ENCODE measurements at regions not wholly inside any gene's neighbourhood (a gene's known extent, or its start where the extent isn't known, plus 50 kb on each side); places are given as distances from the start of the nearest gene placed in this dataset.
"Not testable (repeated sequence)": the region's sequence is repeated elsewhere in the genome, so short reads cannot be mapped to it uniquely, and the experiment has no call there.

DNA sequence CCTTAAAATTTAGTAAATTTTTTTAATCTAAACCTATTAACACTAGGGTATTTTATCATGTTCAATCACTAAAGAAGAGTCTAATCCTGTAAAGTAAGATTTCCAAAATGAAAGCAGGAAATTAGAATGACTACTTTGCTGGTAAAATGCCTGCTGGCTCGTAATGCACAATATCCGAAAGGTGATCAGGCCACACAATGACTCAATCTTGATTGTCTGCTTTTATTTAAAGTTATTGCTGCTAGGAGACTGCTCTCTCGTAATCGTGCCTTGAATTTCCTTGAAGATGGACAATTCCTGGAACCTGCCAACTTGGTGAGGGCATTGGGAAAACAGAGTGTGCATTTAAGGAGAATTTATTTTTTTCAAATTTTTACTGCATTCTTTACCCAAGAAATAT lies 1786.5 kb upstream of the RAG2 start:
- DNase-seq: no peak

DNA sequence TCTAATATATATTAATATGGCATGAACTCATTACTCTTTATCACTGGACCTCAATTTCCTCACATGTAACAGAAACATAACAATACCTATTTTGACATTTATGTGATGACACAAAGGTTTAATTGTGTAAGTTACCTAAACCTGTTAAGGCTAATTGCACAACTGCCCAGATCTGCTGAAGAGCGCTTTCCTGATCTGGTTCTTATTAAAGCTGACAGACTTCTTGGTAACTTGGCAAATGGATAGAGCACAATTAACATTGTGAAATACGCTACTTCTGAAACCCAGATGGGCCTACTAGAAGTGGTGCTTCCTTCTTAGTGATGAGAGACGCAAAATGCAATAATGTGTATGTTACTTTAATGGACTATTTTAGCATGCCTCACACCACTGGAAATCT lies 1767.2 kb upstream of the RAG2 start:
- no peak for DNase-seq

DNA sequence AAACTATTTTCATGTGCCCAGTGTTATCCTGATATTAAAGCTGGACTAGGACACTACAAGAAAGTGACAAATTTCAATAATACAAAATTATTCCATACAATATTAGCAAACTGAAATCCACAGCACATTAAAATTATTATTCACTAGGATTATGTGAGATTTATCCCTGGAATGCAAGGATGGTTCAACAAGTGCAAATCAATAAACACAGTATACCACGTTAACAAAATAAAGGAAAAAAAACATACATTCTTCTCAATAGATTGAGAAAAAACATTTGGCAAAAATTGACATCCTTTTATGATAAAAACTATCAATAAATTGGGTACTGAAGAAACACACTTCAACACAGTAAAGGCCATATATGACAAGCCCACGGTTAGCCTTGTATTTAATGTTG lies 1758.2 kb upstream of the RAG2 start:
- no peak for DNase-seq

DNA sequence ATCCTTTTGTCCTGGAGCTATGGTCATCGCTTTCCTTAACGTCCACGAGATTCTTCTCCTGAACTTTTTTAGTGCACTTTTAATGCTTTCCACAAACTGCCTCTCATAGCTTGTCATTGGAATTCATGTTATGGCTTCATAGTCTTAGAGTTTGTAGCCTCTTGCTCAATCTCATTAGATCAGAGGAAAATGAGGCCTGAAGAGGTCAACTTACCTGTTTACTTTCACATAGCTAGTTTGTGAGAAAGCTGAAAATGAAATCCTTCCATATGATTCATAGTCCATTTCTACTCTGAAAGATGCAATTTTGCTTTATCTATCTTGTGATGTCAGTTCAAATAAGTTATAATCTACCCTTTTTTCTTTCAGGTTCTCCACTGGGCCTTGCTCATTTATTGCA lies 1747.2 kb upstream of the RAG2 start:
- DNase-seq: no peak

DNA sequence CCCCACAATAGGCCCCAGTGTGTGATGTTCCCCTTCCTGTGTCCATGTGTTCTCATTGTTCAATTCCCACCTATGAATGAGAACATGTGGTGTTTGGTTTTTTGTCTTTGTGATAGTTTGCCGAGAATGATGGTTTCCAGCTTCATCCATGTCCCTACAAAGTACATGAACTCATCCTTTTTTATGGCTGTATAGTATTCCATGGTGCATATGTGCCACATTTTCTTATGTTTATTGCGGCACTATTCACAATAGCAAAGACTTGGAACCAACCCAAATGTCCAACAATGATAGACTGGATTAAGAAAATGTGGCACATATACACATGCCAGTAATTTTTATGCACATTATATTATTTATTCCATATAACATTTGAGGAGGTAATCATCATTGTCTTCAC lies 1743.6 kb upstream of the RAG2 start:
- DNase-seq: not testable (repeated sequence)

DNA sequence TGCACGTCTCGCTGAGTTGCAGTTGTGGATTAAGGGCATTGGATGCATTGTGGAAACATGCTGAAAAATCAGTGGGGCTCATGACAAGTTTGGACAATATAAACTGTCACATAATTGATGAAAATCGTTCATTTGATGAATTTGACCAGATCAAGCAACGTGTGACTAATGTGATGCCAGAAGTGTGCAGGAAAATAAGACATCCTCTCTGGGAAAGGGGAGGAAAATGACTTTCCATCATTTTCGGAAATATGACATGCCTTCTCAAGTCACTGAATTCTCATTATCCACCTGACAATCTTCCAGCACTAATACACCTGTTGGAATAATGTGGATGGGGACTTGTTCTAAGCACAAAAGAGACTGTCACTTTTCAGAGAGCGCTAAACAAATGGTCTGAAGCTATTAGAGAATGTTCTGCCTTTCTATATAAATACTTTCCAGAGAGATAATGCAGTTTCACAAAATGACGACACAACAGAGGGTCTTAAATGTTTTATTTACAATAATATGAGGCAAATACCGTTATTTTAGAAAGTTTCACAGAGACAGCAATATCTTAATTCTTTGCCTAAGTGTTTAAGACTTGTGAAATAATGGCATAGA lies 1741.9 kb upstream of the RAG2 start:
- no peak for DNase-seq

DNA sequence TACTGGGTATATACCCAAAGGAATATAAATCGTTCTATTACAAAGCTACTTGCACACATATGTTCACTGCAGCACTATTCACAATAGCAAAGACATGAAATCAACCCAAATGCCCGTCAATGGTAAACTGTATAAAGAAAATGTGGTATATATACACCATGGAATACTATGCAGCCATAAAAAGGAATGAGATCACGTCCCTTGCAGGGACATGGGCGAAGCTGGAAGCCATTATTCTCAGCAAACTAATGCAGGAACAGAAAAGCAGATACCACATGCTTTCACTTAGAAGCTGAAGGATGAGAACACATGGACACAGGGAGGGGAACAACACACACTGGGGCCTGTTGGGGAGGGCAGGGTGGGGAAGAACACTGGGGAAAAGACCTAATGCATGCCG lies 1740.0 kb upstream of the RAG2 start:
- DNase-seq: not testable (repeated sequence)

DNA sequence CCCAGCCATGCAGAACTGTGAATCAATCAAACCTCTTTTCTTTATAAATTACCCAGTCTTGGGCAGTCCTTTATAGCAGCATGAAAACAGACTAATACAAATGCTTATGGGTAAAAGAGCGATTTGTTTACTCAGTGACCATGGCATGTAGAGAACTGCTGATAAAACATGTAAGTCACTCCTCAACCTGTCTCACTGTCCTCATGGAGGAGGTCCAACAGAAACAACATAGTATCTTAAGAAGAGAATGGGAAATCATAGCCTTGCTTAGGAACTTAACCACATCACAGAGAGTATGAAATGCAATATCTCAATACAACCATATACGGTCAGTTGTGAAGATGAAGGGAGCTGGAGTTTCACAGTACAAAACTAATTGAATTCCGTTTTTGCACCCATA lies 1734.0 kb upstream of the RAG2 start:
- no peak for DNase-seq

DNA sequence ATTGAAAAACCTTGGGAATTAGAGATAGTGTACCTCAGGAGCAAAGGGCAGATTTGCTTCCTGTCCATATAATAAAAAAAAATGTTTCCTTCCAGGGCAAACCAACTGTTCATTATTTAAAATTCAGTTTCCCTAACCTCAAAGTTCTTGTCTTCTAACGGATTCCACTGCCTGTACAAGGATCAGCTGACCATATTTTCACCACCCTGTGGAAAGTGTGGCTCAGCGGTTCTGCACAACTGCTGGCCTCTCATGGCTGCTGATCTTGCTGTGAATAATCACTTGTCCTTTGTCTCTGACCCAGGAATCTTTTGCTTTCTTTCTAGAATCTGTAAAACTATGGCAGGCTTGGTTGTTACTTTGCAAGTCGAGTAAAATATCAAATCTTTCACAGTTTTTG lies 1732.5 kb upstream of the RAG2 start:
- DNase-seq: no peak

DNA sequence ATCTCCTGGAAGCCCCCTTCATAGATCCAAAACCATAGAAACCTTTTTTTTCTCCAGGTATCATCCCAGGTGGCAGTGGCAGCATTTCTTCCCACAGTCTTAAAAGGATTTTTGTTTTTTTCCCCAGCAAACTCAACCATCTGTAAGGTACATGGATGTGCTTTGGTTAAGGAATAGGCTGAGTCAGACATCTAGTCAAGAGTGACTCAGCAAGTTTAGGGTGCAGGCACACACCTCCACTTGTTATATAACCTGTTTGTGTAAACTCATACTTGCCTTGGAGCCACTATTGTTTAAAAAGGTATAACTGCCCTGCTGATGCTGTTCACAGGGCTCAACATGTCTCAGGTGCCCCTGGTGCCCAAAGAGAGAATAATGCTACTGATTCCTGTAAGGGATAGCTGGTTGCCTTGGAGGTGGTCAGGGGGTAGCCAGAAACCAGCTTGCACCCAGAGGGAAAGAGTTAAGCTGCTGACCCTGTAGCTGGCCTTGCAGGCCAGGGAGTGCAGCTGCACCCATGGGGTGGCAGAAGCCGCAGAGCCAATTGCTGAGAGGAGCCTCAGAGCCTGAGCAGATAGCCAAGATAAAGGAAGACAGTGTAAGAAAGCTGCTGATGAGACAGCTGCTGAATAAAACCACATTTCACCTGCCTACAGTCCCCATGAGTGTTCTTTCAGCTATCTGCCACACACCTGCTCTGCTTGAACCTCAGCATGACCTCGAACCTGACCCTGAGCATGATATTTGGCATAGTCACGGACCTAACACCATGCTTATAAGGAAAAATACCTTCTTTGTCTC lies 1726.1 kb upstream of the RAG2 start:
- no peak for DNase-seq

DNA sequence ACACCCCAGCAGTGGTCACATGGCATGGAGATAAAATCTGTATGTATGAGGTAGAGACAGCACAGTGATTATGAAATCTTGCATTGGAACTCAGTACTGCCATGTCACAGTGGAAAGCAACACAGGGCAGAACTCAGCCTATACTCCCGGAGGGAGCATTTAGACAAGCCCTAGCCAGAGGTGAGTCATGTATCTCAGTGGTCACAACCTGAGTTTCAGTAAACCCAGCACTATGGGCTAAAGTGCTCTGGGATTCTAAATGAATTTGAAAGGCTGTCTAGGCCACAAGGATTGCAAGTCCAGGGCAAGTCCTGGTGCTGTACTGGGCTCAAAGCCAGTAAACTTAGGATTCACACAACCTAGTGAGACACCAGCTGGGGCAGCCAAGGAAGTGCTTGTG lies 1717.1 kb upstream of the RAG2 start:
- no peak for DNase-seq

DNA sequence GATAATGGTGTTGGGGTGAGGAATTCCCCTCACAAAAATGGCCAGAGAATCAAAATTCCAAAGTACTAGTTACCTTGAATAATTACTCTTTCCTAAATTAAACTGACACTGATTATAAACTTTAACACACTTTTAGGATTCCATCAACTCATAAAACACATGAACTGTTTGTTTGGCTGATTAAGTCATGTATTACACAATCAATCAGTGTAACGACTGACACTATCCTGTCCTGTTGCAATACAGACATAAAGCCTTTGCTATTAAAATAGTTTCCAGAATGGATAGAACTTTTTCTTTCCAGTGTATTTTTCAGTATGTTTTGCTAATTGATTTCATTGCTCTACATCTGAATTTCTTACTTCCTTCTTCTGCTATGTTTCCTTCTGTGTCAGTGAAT lies 1709.4 kb upstream of the RAG2 start:
- DNase-seq: no peak

DNA sequence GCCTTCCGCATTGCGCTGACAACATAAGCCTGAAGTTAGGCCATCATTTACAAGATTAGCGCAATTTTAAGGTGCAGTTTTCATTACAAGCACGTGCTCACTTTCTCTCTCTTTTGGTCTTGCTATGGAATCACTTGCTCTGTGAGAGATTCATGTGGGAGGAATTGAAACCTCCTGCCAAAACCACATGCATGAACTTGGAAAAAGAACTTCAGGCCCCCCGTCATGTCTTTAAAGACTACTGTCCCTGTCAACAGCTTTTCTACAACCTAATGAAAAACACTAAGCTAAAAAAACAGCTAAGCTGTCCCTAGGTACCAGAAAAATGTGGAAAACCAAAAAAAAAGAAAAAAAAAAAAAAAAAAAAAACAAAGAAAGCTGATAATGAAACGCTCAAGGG lies 1707.6 kb upstream of the RAG2 start:
- no peak for DNase-seq

DNA sequence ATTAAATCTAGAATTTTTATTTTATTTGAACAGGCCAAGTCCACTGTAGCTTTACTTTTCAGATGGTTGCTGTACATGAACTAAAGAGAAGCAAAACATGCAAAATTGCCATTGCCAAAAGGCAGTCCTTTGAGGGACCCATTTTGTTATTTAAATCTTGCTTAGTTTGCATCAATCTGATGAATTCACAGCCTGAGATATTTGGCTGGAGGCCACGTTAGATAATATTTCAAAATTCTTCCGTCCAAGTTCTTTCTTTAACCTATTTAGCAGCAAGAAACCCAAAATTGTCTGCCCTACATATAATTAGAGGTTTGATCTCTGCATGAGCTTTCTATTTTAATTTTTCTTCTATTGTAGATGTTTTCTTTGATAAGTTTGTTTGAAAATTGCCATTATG lies 1706.9 kb upstream of the RAG2 start:
- no peak for DNase-seq

DNA sequence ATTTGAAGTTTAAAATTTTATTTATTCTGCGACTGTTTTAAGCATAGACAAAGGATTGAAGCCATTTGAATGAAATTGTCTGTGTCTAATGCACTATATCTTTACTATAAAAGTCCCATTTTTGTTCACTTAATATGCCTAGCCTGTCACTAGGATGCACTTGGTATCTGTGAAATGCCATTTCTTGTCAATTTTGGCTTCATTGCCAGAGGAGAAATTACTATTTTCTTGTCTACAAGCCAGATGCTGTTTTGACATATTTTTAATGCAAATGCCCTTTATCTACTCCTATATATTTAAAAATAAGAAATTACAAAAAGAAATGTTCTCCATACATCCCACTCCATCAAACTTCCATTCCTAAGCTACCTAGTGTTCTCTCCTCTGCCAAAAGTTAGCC lies 1704.5 kb upstream of the RAG2 start:
- DNase-seq: no peak

DNA sequence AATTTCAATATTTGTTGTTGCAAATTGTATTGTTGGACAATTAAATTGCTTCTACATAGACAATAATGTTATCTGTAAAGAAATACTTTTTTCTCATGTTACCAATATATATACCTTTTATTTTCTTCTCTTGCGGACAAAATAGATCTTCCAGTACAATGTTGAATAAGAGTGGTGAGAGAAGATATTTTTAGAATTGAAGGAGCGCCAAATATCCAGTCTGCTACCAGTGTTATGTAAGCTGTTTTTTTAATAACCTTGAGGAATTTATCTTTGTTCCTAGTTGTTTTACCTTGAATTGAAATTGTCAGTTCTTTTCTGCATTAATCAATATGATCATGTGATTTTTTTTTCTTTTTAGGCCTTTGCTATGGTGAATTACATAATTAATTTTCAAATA lies 1702.5 kb upstream of the RAG2 start:
- no peak for DNase-seq

DNA sequence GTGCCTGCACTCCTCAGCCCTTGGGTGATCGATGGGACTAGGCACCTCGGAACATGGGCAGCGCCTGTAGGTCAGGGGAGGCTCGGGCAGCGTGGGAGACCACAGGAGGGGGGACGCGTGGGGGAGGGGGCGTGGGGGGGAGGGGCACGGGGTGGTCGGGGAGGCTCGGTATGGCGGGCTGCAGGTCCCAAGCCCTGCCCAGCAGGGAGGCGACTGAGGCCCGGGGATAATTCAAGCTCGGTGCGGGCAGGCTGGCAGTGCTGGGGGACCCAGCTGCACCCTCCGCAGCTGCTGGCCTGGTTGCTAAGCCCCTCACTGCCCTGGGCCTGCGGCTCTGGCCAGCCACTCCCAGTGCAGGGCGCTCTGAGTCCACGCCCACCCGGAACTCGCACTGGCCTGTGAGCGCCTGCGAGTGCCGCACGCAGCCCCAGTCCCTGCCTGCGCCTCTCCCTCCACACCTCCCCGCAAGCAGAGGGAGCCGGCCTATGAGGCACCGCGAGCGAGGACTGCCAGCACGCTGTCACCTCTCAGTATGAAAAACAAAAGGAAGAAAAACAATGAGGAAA lies 1698.3 kb upstream of the RAG2 start:
- DNase-seq: no peak

DNA sequence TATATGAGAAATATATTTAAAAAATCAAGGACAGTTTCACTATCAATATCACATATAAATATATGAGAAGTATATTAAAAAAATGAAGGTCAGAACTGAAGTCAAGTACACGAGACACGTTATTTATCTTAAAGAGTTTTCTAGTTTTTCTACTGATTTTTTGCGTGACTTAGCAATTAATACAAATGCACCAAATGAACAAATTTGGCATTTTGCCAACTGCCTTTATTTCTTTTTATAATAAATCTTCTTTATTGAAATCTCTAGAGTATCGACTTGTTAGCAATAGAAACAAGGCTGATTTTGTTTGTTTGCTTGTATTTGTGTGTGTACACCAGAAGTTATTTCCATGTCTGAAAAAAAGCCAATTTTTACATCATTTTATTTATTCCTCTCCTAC lies 1684.7 kb upstream of the RAG2 start:
- no peak for DNase-seq

DNA sequence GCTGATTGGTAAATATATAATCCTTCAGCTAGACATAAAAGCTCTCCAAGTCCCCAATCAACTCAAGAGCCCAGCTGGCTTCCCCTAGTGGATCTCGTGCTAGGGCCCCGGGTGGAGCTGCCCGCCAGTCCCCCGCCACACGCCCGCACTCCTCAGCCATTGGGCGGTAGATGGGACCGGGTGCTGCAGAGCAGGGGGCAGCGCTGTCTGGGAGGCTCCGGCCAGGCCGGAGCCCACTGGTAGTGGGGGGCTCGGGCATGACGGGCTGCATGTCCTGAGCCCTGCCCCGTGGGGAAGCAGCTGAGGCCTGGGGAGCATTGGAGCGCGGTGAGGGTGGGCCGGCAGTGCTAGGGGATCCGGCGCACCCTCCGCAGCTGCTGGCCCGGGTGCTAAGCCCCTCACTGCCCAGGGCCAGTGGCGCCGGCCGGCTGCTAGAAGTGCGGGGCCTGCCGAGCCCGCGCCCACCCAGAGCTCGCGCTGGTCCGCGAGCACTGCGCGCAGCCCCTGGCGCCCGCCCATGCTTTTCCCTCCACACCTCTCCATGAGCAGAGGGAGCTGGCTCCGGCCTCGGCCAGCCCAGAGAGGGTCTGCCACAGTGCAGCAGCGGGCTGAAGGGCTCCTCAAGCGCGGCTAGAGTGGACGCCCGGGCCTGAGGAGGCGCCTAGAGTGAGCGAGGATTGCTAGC lies 1680.6 kb upstream of the RAG2 start:
- DNase-seq: no peak

DNA sequence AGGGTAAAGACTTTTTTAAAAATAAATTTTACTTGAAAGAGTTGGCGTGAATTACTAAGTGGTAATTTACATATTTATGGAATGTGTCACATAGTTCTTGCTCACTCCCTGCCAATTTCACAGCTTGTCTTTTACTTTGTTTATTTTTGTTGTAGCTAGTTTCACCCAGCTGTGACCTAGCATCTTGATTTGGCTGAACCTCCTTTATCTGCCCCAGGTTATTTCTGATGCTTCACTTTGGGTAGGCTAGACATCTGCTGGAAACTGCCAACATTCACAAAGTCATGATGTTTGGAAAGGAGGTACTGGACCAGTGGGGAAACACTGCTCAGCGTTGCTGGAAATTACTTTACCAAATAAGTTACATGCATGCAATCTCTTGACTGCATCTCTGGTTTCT lies 1676.0 kb upstream of the RAG2 start:
- no peak for DNase-seq

DNA sequence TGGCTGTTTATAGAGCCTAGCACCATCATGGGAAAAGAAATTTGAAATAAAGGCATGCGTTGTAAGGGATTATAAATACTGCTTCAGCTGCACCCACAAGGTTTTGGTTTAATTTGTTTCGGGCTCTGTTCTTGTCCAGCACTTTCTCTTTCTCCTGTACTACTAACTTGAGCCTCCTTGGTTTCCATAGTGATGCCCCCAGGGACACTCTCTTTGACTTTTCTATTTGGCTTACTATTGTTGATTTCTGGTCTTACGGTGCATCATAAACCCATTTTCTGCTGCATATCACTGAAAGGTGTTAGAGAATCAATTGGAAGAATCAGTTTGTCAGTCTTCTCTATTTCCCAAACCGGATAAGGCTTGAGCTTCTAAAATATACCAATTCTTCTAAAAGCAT lies 1674.3 kb upstream of the RAG2 start:
- no peak for DNase-seq

DNA sequence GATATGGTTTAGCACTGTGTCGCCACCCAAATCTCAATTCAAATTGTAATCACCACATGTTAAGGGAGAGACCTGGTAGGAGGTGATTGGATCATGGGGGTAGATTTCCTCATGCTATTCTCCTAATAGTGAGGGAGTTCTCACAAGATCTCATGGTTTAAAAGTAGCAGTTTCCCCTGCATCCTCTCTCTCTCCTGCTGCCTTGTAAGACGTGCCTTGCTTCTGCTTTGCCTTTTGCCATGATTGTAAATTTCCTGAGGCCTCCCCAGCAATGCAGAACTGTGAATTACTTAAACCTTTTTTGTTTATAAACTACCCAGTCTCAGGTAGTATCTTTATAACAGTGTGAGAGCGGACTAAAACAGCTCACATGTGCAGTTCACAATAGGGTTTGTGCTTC lies 1668.7 kb upstream of the RAG2 start:
- DNase-seq: no peak

DNA sequence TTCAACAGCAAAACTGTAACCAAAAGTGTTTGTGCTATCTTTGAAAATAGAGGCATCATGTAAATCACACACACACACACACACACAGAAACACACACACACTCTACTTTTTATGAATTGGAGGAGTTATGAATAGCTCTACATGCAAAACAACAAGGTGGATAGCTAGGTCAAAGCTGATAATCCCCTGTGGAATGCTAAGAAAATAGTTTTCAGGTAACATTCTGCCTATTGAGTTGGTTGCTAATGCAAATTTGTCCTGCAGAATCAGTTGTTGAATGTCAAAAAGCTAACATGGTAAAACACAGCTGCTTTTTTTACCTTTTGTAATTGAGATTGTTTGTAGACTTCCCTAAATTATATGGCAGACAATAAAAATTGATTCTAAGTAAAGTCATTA lies 1658.4 kb upstream of the RAG2 start:
- DNase-seq: no peak

DNA sequence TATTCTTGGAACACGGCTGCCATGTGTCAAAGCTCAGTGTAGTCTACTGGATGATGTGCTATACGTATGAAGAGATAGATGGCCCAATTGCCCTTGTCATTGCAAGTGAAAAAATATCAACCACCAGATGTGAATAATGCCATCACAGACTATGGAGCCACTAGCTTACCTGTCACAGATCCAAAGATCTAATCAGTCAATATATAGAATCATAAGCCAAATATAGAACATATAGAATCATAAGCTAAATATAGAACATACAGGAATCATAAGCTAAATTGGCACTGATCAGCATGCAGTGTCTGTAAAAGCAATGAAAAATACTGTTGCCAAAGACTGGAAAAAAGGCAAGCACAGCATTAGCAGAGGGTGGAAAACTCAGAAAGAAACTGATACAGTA lies 1656.9 kb upstream of the RAG2 start:
- no peak for DNase-seq

Data from AML-193 (cell line).